HUES64 (cell line): ENCODE measurements at regions not wholly inside any gene's neighbourhood (a gene's known extent, or its start where the extent isn't known, plus 50 kb on each side); places are given as distances from the start of the nearest gene placed in this dataset.
"Not testable (repeated sequence)": the region's sequence is repeated elsewhere in the genome, so short reads cannot be mapped to it uniquely, and the experiment has no call there.

ENCODE experiments used
- H3K27ac ChIP-seq: 2 replicates; pipeline ENCODE4 v1.7.0; 2013; ENCODE audit warnings: low read depth, low read length, inconsistent platforms
- H3K27me3 ChIP-seq: 2 replicates; pipeline ENCODE4 v1.6.1; 2013; ENCODE audit warnings: mild to moderate bottlenecking, low read length; ENCODE audit not compliant: insufficient read depth
- H3K36me3 ChIP-seq: 2 replicates; pipeline ENCODE4 v1.6.1; 2013; ENCODE audit warnings: mild to moderate bottlenecking, low read length; ENCODE audit not compliant: insufficient read depth
- H3K4me1 ChIP-seq: 2 replicates; pipeline ENCODE4 v1.6.1; 2013; ENCODE audit warnings: mild to moderate bottlenecking, low read length, moderate library complexity; ENCODE audit not compliant: insufficient read depth
- H3K4me3 ChIP-seq: 2 replicates; pipeline ENCODE4 v1.5.1; 2013; ENCODE audit warnings: mild to moderate bottlenecking, low read length, moderate library complexity
- H3K9ac ChIP-seq: 2 replicates; pipeline ENCODE4 v1.6.1; 2013; ENCODE audit warnings: mild to moderate bottlenecking, low read depth, low read length
- H3K9me3 ChIP-seq: 2 replicates; pipeline ENCODE4 v1.6.1; 2013; ENCODE audit warnings: low read depth, low read length; ENCODE audit not compliant: insufficient read depth
- WGBS: fragments of 150-250, 120-280 bp; methylation state at CpG from one replicate; pipeline ENCODE4 v1.1.7; 2013; ENCODE audit warnings: missing lambda C conversion rate; 5-methylcytosine and 5-hydroxymethylcytosine counted together

DNA sequence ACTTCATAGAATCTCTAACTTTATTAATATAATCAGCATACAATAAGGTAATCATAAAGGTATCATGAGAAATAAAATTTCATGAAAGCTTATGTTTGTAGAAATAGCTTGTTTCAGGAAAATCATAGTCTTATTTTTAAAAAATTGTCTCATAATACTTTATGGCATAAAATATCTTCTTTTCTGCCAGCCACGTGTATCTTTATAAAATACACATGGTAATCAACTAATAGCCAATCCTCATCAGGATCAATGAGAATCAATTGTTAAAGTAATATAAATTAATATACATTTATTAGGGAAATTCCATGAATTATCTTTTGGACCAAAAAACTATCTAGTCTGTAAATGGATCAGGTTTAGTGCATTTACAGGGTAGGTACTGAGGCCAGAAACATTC lies 227.0 kb downstream of the ZNF716 start:
- H3K4me3 ChIP-seq, H3K36me3 ChIP-seq, H3K27ac ChIP-seq, H3K27me3 ChIP-seq, H3K9ac ChIP-seq, H3K4me1 ChIP-seq: not testable (repeated sequence)
- WGBS: no CpG with 5 or more reads among the region's 1 CpG
- H3K9me3 ChIP-seq: peaks cover 28% of the 10 kb centered on the region

GRCh38 chr7:57685418-57685817 lies 235.4 kb downstream of the ZNF716 start:
- WGBS: 83% methylated on average over 1 of the region's 1 CpG
- Histone ChIP-seq H3K4me3 (no peak overlapping the region), H3K27ac (no peak overlapping the region), H3K9me3 (peaks cover 43% of the 10 kb centered on the region), H3K9ac (no peak overlapping the region), H3K4me1 (no peaks in the 10 kb centered on the region), H3K36me3 (no peaks in the 10 kb centered on the region), H3K27me3 (no peaks in the 10 kb centered on the region)
